Neural progenitor cell (in vitro differentiated cells): ENCODE measurements at regions not wholly inside any gene's neighbourhood (a gene's known extent, or its start where the extent isn't known, plus 50 kb on each side); places are given as distances from the start of the nearest gene placed in this dataset.

Experiments used
- EZH2 ChIP-seq: fragments of 200-600 bp; sonication (generic); IDR thresholded peaks from 2 replicates; pipeline ENCODE4 v1.6.1; 2017; ENCODE audit warnings: antibody characterized with exemption, mild to moderate bottlenecking, moderate library complexity
- TF ChIP-seq, protein P1 (sequence below): fragments of 200-600 bp; sonication (generic); IDR thresholded peaks from 2 replicates; pipeline ENCODE4 v1.5.1; 2017; ENCODE audit warnings: antibody characterized with exemption, mild to moderate bottlenecking

- TF ChIP-seq, protein P1, sequence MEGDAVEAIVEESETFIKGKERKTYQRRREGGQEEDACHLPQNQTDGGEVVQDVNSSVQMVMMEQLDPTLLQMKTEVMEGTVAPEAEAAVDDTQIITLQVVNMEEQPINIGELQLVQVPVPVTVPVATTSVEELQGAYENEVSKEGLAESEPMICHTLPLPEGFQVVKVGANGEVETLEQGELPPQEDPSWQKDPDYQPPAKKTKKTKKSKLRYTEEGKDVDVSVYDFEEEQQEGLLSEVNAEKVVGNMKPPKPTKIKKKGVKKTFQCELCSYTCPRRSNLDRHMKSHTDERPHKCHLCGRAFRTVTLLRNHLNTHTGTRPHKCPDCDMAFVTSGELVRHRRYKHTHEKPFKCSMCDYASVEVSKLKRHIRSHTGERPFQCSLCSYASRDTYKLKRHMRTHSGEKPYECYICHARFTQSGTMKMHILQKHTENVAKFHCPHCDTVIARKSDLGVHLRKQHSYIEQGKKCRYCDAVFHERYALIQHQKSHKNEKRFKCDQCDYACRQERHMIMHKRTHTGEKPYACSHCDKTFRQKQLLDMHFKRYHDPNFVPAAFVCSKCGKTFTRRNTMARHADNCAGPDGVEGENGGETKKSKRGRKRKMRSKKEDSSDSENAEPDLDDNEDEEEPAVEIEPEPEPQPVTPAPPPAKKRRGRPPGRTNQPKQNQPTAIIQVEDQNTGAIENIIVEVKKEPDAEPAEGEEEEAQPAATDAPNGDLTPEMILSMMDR, result no peak
- TF ChIP-seq EZH2, result no peak
These were observed 371.2 kb upstream of the THBS1 start for GRCh38 chr15:39209548-39210211.
